Astrocyte (in vitro differentiated cells and primary cell): ENCODE measurements at regions not wholly inside any gene's neighbourhood (a gene's known extent, or its start where the extent isn't known, plus 50 kb on each side); places are given as distances from the start of the nearest gene placed in this dataset.

Experiments used
- EZH2 ChIP-seq: IDR thresholded peaks from 2 replicates; pipeline ENCODE4 v1.6.1; 2012; ENCODE audit warnings: mild to moderate bottlenecking, low read length, inconsistent platforms; ENCODE audit not compliant: insufficient read depth
- TF ChIP-seq, protein P1 (sequence below): IDR thresholded peaks from 2 replicates; pipeline ENCODE4 v1.5.1; 2011; ENCODE audit warnings: low read depth, mild to moderate bottlenecking, inconsistent platforms, low read length, moderate library complexity; ENCODE audit not compliant: insufficient read depth

- TF ChIP-seq, protein P1, sequence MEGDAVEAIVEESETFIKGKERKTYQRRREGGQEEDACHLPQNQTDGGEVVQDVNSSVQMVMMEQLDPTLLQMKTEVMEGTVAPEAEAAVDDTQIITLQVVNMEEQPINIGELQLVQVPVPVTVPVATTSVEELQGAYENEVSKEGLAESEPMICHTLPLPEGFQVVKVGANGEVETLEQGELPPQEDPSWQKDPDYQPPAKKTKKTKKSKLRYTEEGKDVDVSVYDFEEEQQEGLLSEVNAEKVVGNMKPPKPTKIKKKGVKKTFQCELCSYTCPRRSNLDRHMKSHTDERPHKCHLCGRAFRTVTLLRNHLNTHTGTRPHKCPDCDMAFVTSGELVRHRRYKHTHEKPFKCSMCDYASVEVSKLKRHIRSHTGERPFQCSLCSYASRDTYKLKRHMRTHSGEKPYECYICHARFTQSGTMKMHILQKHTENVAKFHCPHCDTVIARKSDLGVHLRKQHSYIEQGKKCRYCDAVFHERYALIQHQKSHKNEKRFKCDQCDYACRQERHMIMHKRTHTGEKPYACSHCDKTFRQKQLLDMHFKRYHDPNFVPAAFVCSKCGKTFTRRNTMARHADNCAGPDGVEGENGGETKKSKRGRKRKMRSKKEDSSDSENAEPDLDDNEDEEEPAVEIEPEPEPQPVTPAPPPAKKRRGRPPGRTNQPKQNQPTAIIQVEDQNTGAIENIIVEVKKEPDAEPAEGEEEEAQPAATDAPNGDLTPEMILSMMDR = no peak
- no peak for TF ChIP-seq EZH2
These were observed 270.9 kb downstream of the CYLC2 start for GRCh38 chr9:103266064-103266463.
